ENCODE measurements at regions not wholly inside any gene's neighbourhood (a gene's known extent, or its start where the extent isn't known, plus 50 kb on each side); places are given as distances from the start of the nearest gene placed in this dataset.

GRCh38 chr3:25287291-25287884, 140.7 kb upstream of the RARB start:
- Histone ChIP-seq H2BK15ac (ENCODE audit: low read depth, low read length) (no peak overlapping the region), H4K8ac (ENCODE audit: low read depth in 2 of 2, low read length in 2 of 2) (no peak overlapping the region), H3K9me3 (ENCODE audit: control insufficient read depth, insufficient read depth, low read length) (peaks cover 4% of the 10 kb centered on the region; the same call in 1 of the 2 replicates), H2AK5ac (ENCODE audit: low read depth, low read length) (no peak overlapping the region), H3K18ac (ENCODE audit: low read depth, low read length) (no peak overlapping the region), H3K4me3 (ENCODE audit: insufficient read depth, low read depth, low read length) (no peak overlapping the region), H3K27ac (ENCODE audit: insufficient read depth, low read length) (no peak overlapping the region), H3K9me1 (ENCODE audit: insufficient read depth, low read length) (no peaks in the 10 kb centered on the region), H3K4me1 (ENCODE audit: control insufficient read depth, insufficient read depth, low read length) (no peaks in the 10 kb centered on the region), H3K36me3 (ENCODE audit: control insufficient read depth, insufficient read depth, low read length) (no peaks in the 10 kb centered on the region), H2AFZ (replicated peaks; ENCODE audit: low read length, poor library complexity) (no peak overlapping the region), H2BK5ac (ENCODE audit: low read depth, low read length, poor library complexity, severe bottlenecking) (no peak overlapping the region), H3K4ac (ENCODE audit: low read depth, low read length) (no peak overlapping the region), H3K23ac (ENCODE audit: low read depth, low read length) (no peak overlapping the region), H3K4me2 (ENCODE audit: low read depth, low read length) (no peak overlapping the region), H3K56ac (ENCODE audit: extremely low read depth, insufficient read depth, low read length) (no peak overlapping the region), H2BK20ac (ENCODE audit: low read depth, low read length) (no peak overlapping the region), H3K9ac (ENCODE audit: low read depth, low read length) (no peak overlapping the region), H2AK9ac (replicated peaks; ENCODE audit: low read depth, low read length, poor library complexity) (no peak overlapping the region), H3K79me1 (ENCODE audit: low read depth in 1 of 2, low read length in 2 of 2) (no peaks in the 10 kb centered on the region), H4K5ac (ENCODE audit: low read depth, low read length) (no peak overlapping the region), H3K14ac (replicated peaks; ENCODE audit: low read depth, low read length) (no peak overlapping the region), H4K20me1 (ENCODE audit: insufficient read depth, low read length) (no peaks in the 10 kb centered on the region), H4K91ac (ENCODE audit: insufficient read depth, low read depth, low read length) (no peak overlapping the region), H3K27me3 (ENCODE audit: control insufficient read depth, insufficient read depth, low read length) (no peaks in the 10 kb centered on the region), H2BK120ac (ENCODE audit: low read depth, low read length) (no peak overlapping the region)
- in situ Hi-C loops (cut with MboI; ENCODE audit: low sequenced_read_pairs): no loop called here
- no peak for DNase-seq
- BruUV-seq (replicated peaks): no TSS peak
- intact Hi-C loops (cut with micrococcal nuclease): no loop called here
- WGBS, 2 experiments (ENCODE audit: extremely low coverage in 2 of 2, insufficient read length in 1 of 2): no CpG with 5 or more reads among the region's 1 CpG
- dilution Hi-C loops (cut with HindIII; ENCODE audit: low sequenced_read_pairs, unreplicated experiment): no loop called here
- POLR2A ChIA-PET (ENCODE audit: unreplicated experiment): no interaction called here
- ATAC-seq (ENCODE audit: low read depth): no peak
- TF ChIP-seq ELK1 (IDR thresholded peaks at IDR 0.05; ENCODE audit: borderline replicate concordance, low read depth, low read length) (no peak), RAD21 (IDR thresholded peaks at IDR 0.05; ENCODE audit: low read length) (no peak), RFX5 (IDR thresholded peaks at IDR 0.05; ENCODE audit: low read depth, low read length) (no peak), MAFK (IDR thresholded peaks at IDR 0.05; ENCODE audit: low read depth, low read length) (no peak), SMC3 (IDR thresholded peaks at IDR 0.05; ENCODE audit: low read depth, low read length) (no peak), RCOR1 (IDR thresholded peaks at IDR 0.05; ENCODE audit: insufficient replicate concordance, low read length) (no peak), USF2 (IDR thresholded peaks at IDR 0.05; ENCODE audit: low read depth, low read length) (no peak), BHLHE40 (IDR thresholded peaks at IDR 0.05; ENCODE audit: low read depth, low read length) (no peak), FOS (IDR thresholded peaks at IDR 0.05; ENCODE audit: low read depth, low read length) (no peak)
- CTCF ChIA-PET: no interaction called here
